IPS-NIHi11 (cell line): ENCODE measurements at regions not wholly inside any gene's neighbourhood (a gene's known extent, or its start where the extent isn't known, plus 50 kb on each side); places are given as distances from the start of the nearest gene placed in this dataset.
A peak's percentile ranks its signal among the peaks of the same experiment; 100 is the strongest.
"Not testable (repeated sequence)": the region's sequence is repeated elsewhere in the genome, so short reads cannot be mapped to it uniquely, and the experiment has no call there.

Source experiments
- DNase-seq: peaks from one replicate; pipeline ENCODE4 v3.0.0; 2012; ENCODE audit warnings: mixed read lengths, low spot score

GRCh38 chr10:85026878-85027467, 698.6 kb downstream of the CCSER2 start:
- no peak for DNase-seq

GRCh38 chr10:85032981-85033380, 704.6 kb downstream of the CCSER2 start:
- no peak for DNase-seq

DNA sequence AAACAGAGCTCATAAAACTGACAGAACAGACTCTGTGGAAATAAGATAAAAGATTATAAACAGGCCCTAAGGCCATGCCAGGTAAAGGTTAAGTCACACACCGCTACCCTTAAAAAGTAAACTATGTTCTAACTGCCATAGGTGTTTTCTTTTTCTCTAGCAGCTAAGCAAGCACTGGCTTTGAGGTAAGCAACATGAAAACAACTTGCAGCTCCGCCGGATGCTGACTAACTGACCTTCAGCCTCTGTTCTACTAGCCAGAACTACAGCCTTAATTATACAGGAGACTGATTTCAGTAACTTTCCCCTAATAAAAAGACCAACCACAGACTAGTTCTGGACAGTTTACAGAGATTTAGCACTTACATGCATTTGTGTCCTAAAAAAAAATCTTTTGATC, 708.3 kb downstream of the CCSER2 start:
- no peak for DNase-seq

DNA sequence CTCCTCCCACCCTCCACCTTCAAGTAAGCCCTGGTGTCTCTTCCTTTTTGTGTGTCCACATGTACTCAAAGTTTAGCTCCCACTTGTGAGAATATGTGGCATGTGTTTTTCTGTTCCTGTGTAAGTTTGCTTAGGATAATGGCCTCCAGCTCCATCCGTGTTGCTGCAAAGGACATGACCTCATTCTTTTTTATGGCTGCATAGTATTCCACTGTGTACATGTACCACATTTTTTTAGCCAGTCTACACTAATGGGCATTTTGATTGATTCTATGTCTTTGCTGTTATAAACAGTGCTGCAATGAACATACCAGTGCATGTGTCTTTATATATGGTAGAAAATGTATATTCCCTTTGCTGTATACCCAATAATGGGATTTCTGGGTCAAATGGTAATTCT, 710.9 kb downstream of the CCSER2 start:
- DNase-seq = no peak

- DNase-seq = no peak
Measured at GRCh38 chr10:85043207-85043606, 714.8 kb downstream of the CCSER2 start.

DNA sequence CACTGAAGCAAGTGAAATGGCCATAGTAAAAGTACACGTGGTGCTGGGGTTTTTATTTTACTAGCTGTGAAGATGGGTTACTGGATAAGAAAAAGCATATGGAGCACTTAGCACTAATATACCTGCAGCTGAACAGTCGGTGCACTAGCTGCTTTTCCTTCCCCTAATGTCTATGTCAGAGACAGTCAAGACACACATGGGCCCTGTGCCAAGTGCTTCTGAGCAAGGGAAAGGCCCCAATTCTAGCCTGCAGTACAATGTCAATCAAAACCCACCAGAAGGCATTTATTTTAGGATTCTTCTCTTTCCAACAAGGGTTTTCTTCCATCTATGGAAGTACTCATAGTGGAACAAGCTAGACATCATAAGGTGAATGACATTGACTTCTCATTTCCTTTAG, 716.7 kb downstream of the CCSER2 start:
- DNase-seq = no peak

DNA sequence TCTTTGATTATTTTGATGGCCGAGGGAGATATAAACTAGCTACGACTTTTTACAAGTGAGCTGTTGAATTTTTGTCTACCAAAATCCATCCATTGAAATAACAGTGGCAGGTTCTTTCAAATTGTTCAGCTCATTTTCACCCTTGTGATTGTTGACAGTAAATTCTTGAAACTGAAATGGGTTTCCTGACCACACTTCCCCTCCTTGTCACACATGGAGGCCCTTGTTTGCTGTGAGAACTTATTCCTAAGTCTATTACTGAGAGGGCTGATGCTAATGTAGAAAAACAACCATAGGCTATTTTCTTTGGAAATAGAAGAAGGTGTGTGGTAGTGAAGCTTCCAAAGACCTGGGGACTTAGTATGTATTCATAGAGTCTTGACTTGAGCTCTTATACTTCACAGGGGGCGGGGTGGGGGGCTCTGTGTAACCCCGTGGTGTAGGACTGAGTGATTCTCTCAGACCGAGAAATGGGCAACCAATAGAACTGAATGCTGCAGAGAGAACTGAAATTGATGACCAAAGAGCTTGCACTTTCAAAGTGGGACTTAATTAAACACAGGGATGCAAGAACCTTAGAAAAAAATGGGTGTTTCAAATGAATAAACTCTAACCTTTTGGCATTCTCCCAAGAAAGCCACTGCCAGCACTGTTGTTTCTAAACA, 718.9 kb downstream of the CCSER2 start:
- no peak for DNase-seq

DNA sequence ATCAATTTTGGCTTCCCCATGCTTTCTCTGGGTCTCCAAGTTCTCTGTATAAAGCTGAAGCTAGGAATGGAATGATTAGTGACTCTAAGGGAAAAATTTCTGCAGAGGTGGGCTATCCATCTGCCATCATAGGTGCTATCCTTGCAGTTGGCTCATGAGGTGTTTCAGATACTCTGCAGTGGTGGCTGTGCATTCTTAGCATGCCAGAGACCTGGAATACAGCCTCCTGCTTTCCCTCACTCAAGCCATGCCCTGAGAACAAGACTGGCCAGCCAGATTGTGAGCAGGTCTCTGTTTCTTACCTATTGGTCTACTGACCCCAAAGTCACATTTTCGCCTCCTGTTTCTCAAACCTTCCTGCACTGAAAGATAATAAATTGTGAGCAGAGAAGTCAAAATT, 719.6 kb downstream of the CCSER2 start:
- no peak for DNase-seq

- DNase-seq = no peak
Measured at GRCh38 chr10:85048644-85049043, 720.3 kb downstream of the CCSER2 start.

DNA sequence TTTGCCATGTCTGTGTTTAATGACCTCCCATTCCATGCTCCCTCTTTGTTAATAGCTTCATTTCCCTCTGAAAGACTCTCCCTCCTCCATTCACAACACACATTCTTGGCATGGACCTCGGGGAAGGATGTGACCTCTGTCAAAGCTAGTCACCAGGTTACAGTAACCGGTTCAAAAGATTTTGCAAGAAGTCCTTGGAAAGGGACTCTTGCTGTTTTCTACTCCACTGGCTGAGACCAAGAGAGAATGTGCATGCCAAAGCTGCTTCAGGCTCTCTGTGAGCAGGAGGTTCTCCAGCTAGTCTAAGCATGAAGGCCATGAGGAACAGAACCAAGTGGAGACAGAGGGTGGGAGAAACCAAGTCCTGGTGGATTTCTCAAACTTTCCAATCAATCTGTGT, 732.6 kb downstream of the CCSER2 start:
- no peak for DNase-seq

- no peak for DNase-seq
Measured at GRCh38 chr10:85061401-85061800, 733.0 kb downstream of the CCSER2 start.

DNA sequence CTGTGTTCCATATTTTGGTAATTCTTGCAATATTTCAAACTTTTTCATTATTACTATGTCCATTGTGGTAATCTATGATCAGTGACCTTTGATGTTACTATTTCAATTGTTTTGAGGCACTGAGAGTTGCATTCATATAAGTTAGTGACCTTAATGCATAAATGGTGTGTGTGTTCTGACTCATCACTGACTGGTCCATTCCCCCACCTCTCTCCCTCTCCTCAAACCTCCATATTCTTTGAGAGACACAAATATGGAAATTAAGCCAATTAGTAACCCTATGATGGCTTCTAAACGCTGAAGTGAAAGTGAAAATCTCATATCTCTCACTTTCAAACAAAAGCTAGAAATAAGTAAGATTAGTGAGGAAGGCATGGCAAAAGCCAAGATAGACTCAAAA, 739.6 kb downstream of the CCSER2 start:
- no peak for DNase-seq

DNA sequence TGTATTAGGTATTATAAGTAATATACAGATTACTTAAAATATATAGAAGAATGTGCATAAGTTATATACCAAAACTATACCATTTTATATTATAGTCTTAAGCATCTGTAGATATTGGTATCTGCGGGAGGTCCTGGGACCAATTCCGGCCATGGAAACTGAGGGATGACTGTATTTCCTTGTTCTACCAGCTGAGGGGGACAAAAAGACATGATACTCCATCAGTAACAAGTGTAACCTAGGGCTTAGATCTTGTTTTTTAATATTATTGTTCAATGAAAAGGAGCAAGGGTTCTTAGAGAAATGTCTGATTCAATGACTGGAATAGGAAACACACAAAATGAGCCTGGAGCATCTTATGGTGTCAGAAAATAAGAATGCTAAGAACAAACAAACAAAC, 752.5 kb downstream of the CCSER2 start:
- DNase-seq = no peak

DNA sequence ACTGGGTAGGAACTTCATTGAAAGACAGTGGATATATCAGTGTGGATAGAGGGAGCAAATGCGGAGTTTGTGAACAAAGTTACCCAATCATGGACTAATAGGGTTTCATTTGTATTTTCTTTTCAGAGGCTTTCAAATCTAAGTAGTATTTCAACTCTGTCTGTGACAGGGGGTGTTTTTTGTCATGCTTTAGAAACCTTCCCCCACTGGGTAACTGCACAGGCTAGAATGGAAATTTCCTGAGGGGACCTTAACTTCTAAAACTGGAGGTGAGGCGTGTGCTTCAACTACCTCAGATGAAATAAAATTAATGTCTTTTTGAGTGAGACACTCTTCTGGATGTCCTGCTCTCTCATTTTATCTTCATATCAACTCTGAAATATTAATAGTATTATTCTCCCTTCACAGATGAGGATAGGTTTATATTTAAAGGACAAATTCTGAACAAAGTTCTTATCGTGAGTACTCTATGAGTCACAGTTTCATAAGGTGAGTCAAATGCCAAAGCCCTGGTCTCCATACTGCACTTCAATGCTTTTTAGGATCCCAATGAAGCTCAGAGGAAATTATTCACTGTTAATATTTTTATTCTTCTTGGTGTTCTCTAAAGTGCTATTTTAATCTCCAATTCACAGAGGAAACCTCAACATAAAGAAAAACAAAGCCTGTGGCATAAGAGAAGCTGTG, 770.6 kb downstream of the CCSER2 start:
- DNase-seq = no peak

DNA sequence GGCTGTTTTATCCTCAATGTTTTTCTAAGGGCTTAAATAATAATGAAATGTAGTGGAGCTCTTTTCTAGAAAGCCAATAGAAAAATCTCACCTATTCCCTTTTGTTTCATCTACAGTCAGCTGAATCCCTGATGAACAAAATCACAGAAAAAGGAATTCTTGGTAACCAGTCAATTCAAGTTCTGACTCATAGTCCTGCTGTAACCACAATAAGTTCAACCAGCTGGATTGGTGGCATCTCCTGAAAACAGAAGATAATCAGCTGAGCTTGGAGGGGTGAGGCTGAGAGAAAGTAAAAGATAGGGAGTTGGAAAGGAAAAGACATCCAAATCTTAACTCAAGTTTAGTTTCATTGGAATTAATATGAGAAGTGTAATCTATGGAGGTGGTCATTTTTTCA, 772.1 kb downstream of the CCSER2 start:
- DNase-seq = no peak

- DNase-seq = peak; percentile 64
Measured at GRCh38 chr10:85105614-85106255, 777.3 kb downstream of the CCSER2 start.

- DNase-seq = no peak
Measured at GRCh38 chr10:85111271-85111670, 782.9 kb downstream of the CCSER2 start.

DNA sequence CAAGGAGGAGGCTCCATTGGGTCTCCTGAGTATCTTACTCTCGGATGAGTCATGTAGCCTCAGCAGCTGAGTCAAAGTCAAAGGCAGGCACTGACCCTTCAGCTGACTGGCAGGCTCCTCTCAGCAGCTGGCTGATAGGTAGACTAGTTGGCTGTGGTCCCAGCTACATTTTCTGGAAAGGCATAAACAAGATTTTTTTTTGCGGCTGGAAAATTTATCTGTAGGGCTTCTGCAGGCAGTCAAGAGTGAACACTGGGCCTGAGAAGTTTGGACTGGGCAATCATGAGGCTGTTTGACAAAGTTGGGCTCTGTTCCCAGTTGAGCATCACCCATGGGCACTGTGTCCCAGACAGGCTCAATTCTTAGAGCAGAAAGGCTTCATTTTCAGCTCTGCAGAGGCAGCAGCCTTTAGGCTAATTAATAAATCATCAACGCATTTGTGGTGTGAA, 796.2 kb downstream of the CCSER2 start:
- DNase-seq = no peak

- no peak for DNase-seq
Measured at GRCh38 chr10:85137253-85137652, 808.9 kb downstream of the CCSER2 start.

- no peak for DNase-seq
Measured at GRCh38 chr10:85138046-85138445, 809.7 kb downstream of the CCSER2 start.

DNA sequence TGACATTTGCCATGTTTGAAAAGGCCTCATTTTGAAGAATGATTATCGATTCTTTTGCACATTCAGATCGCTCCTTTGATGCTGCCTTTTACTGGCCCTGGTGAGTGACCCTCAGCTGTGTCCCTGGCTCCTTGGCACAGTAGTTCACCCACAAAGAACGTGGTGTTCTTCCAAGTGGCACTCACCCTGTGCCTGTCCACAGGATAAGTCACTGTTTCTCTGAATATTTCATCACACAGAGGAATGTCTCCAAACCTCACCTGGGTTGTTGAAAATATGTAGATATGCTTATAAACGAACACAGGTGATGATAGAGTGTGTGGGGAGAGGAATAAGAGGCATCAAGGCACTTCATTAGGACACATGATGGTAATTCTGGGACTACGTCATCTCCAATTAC, 810.7 kb downstream of the CCSER2 start:
- no peak for DNase-seq

GRCh38 chr10:85141520-85141919, 813.1 kb downstream of the CCSER2 start:
- not testable (repeated sequence) for DNase-seq

DNA sequence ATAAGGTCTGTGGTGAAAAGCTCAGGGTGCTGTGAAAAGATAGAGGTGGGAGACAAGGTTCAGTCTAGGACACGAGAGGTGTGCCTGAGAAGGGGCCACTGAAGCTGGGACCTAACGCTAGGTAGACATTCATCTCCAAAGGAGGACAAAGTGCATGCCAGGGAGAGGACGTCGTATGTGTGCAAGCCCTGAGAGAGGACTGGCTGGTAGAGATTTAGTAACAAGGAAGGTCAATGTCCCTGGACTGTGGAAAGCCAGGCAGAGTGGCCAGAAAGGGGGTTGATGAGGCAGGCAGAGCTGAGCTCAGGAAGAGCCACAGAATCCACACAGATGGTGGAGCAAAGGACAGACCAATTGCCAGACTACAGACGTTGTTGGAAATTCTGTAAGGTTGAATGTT, 817.6 kb downstream of the CCSER2 start:
- DNase-seq = no peak
